Esophagus squamous epithelium (tissue), 5 donors: ENCODE measurements at regions not wholly inside any gene's neighbourhood (a gene's known extent, or its start where the extent isn't known, plus 50 kb on each side); places are given as distances from the start of the nearest gene placed in this dataset.

ENCODE experiments used
- DNase-seq: peaks from one replicate; lab custom pipeline; 2025; lab: John Stamatoyannopoulos, UW
- H3K27ac ChIP-seq, 4 donors: fragments of 200-600 bp; sonication (generic); one replicate each; pipeline ENCODE4 v1.5.1; 2016 to 2019; ENCODE audit warnings: mild to moderate bottlenecking in 1 of 4
- H3K27me3 ChIP-seq, 4 donors: fragments of 200-600 bp; sonication (generic); 1 replicate in 3 of 4; 2 replicates in 1 of 4; pipeline versions ENCODE4 v1.5.1 to v1.6.0; 2017 to 2021; ENCODE audit warnings: antibody characterized with exemption in 1 of 4
- H3K36me3 ChIP-seq, 3 donors: fragments of 200-600 bp; sonication (generic); one replicate each; pipeline ENCODE4 v1.5.1; 2016 to 2019
- H3K4me1 ChIP-seq, 3 donors: fragments of 200-600 bp; sonication (generic); one replicate each; pipeline ENCODE4 v1.5.1; 2017 to 2019
- H3K4me3 ChIP-seq, 4 donors: fragments of 200-600 bp; sonication (generic); 1 replicate in 3 of 4; 2 replicates in 1 of 4; pipeline ENCODE4 v1.5.1; 2016 to 2019; ENCODE audit warnings: mild to moderate bottlenecking in 2 of 4, moderate library complexity in 1 of 4
- H3K9me3 ChIP-seq, 3 donors: fragments of 200-600 bp; sonication (generic); one replicate each; pipeline ENCODE4 v1.5.1; 2016 to 2019
- POLR2A ChIP-seq, 4 donors: fragments of 450-650 bp; IDR thresholded peaks; one replicate each; pipeline ENCODE4 v1.6.1; 2017; ENCODE audit warnings: antibody characterized with exemption in 4 of 4, mild to moderate bottlenecking in 4 of 4, moderate library complexity in 3 of 4
- WGBS, 2 donors: methylation state at CpG; one replicate each; pipeline ENCODE4 v1.1.5; 2018; 5-methylcytosine and 5-hydroxymethylcytosine counted together
- intact Hi-C: fragments of 100-400 bp; cut with DNase I; formaldehyde crosslinking; loops from one replicate; pipeline ENCODE4 v1.15.0; 2022
- TF ChIP-seq, protein P1 (sequence below), 6 experiments: fragments of 450-650 bp in 4 of 6; fragments of 200-600 bp in 2 of 6; sonication (generic) in 2 of 6; IDR thresholded peaks; one replicate each; pipeline ENCODE4 v1.5.1; 2016 to 2019; ENCODE audit warnings: antibody characterized with exemption in 6 of 6, mild to moderate bottlenecking in 4 of 6, moderate library complexity in 4 of 6
- donor health status: DM: yes; HTN: yes; CAD: no.

DNA sequence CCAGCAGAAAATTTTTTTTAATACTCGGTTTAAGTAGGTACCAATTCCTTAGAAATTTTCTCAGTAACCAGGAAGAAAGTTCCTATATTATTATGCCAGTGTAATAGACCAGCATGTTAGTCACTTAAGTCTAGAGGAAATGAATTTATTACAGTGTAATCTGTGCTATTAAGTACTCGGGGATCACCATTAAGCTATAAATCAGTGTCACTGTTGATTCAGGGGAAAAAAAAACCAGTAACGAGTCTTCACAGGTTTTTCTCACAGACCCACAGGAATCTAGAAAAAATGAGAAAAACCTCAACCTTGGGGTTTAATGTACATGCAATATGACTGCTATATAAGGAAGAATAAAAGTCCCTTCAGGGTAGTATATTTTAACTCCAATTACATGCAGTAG lies 138.3 kb upstream of the IL1RAPL2 start:
- Histone ChIP-seq H3K36me3 (no peaks in the 10 kb centered on the region), H3K27ac (no peak overlapping the region), H3K9me3 (no peaks in the 10 kb centered on the region), H3K4me1 (peaks cover 0 to 25% (median 0%) of the 10 kb centered on the region in 3 donors), H3K27me3 (no peaks in the 10 kb centered on the region), H3K4me3 (no peak overlapping the region)
- 31 to 45% methylated on average over 3 of the region's 3 CpGs for WGBS, 2 donors
- intact Hi-C loops: no loop called here
- DNase-seq: no peak
- TF ChIP-seq, protein P1, sequence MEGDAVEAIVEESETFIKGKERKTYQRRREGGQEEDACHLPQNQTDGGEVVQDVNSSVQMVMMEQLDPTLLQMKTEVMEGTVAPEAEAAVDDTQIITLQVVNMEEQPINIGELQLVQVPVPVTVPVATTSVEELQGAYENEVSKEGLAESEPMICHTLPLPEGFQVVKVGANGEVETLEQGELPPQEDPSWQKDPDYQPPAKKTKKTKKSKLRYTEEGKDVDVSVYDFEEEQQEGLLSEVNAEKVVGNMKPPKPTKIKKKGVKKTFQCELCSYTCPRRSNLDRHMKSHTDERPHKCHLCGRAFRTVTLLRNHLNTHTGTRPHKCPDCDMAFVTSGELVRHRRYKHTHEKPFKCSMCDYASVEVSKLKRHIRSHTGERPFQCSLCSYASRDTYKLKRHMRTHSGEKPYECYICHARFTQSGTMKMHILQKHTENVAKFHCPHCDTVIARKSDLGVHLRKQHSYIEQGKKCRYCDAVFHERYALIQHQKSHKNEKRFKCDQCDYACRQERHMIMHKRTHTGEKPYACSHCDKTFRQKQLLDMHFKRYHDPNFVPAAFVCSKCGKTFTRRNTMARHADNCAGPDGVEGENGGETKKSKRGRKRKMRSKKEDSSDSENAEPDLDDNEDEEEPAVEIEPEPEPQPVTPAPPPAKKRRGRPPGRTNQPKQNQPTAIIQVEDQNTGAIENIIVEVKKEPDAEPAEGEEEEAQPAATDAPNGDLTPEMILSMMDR (IDR thresholded peaks at IDR 0.05): no peak
- no peak for TF ChIP-seq POLR2A (IDR thresholded peaks at IDR 0.05)

DNA sequence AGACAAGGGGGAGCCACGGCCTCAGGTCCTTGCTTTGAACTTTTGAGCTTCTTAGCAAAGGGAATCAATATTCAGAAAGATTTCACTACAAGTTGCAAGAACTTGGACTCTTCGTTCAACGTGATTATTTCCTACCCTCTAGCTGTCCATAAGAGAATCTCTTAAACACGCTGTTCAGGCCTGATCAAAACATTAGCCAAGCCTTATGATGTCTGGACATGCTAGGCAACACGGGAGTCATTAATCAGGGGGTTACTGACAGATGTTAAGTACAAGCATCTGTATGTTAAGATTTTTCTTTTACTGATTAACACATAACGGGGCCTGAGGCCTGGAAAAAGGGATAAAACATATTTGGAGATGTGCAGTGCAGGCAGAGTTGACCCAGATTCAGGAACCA lies 138.9 kb upstream of the IL1RAPL2 start:
- Histone ChIP-seq H3K4me3 (no peak overlapping the region), H3K4me1 (peaks cover 0 to 21% (median 0%) of the 10 kb centered on the region in 3 donors), H3K36me3 (no peaks in the 10 kb centered on the region), H3K9me3 (no peaks in the 10 kb centered on the region), H3K27me3 (no peaks in the 10 kb centered on the region), H3K27ac (no peak overlapping the region)
- 43 to 48% methylated on average over 6 of the region's 6 CpGs for WGBS, 2 donors
- DNase-seq: no peak
- TF ChIP-seq, protein P1 (IDR thresholded peaks at IDR 0.05): no peak
- TF ChIP-seq POLR2A (IDR thresholded peaks at IDR 0.05): no peak
- intact Hi-C loops: no loop called here

DNA sequence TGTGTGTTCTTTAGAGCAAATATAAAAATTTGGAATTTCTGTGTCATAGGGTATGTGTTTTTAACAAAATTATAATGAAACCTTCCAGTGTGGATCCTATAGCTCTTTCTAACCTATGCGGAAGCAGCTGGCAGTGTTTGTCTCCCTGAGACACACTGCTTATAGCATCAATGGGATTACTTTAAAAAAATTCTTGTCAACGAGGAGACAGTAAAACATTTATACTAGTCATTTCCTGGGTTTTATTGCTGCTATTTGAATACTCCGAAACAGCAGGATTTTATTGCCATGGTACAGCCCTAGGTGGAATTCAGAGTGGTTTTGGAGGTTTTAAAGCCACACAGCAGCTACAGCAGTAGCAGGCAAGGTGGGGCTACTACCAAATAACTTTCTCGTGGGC lies 145.1 kb upstream of the IL1RAPL2 start:
- no peak overlapping the region for H3K4me3 ChIP-seq
- H3K9me3 ChIP-seq: peaks cover 0 to 4% (median 0%) of the 10 kb centered on the region in 3 donors
- H3K4me1 ChIP-seq: no peaks in the 10 kb centered on the region
- no peaks in the 10 kb centered on the region for H3K36me3 ChIP-seq
- no peak for TF ChIP-seq POLR2A (IDR thresholded peaks at IDR 0.05)
- TF ChIP-seq, protein P1 (IDR thresholded peaks at IDR 0.05): no peak
- no peak for DNase-seq
- intact Hi-C loops: no loop called here
- no peaks in the 10 kb centered on the region for H3K27me3 ChIP-seq
- 56 to 66% methylated on average over 4 of the region's 4 CpGs for WGBS, 2 donors
- no peak overlapping the region for H3K27ac ChIP-seq

DNA sequence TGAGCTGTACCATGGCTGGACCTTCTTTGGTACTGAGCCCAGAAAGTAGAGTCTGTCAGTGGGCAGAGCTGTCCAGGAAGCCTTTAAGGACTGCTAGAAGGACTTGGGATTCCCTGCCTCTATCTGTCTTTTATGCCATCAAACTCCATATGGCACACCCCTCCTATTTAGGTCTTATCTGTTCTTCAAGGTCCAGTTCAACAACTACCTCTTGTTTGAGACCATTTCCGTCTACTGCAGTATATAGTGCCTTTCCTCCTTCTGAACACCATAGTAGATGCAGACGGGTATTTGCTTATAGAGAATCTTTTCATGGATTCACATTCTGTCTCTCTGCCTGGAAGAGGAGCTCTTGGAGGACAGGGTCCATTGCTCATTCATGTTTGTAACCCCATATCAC lies 146.1 kb upstream of the IL1RAPL2 start:
- DNase-seq: no peak
- H3K9me3 ChIP-seq: peaks cover 0 to 4% (median 0%) of the 10 kb centered on the region in 3 donors
- no peak overlapping the region for H3K27ac ChIP-seq
- no peak overlapping the region for H3K4me3 ChIP-seq
- TF ChIP-seq, protein P1 (IDR thresholded peaks at IDR 0.05): no peak
- no peaks in the 10 kb centered on the region for H3K36me3 ChIP-seq
- H3K4me1 ChIP-seq: no peaks in the 10 kb centered on the region
- WGBS, 2 donors: 57% methylated on average over 2 of the region's 2 CpGs; no CpG with 5 or more reads in 1 of the 2 donors
- intact Hi-C loops: no loop called here
- no peaks in the 10 kb centered on the region for H3K27me3 ChIP-seq

DNA sequence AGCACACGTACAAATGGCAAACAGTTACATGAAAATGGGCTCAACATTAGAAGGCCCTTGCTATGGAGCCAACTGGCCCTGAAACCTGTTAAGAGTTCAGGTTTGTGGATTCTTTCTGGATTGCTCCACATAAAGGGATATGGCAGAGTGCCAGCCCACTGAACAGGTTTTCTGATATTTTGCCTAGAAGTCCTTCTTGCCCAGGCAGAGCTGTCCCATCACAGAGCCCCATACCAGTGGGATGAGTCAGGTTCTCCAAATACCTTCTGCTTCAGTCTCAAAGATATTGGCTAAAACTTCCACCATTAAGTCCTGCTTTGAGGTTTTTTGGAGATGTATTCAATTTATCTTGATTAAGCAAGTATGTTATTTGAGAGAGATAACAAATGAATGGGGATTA lies 146.8 kb upstream of the IL1RAPL2 start:
- intact Hi-C loops: no loop called here
- DNase-seq: no peak
- no peak for TF ChIP-seq POLR2A (IDR thresholded peaks at IDR 0.05)
- TF ChIP-seq, protein P1 (IDR thresholded peaks at IDR 0.05): no peak

More for the DNA sequence above, 146.8 kb upstream of the IL1RAPL2 start:
- Histone ChIP-seq H3K4me1 (no peaks in the 10 kb centered on the region), H3K9me3 (peaks cover 0 to 4% (median 0%) of the 10 kb centered on the region in 3 donors), H3K27ac (no peak overlapping the region), H3K27me3 (no peaks in the 10 kb centered on the region), H3K36me3 (no peaks in the 10 kb centered on the region), H3K4me3 (no peak overlapping the region)
- 31 to 60% methylated on average over 1 of the region's 1 CpG for WGBS, 2 donors
